Liver (tissue), 3 donors: ENCODE measurements at regions not wholly inside any gene's neighbourhood (a gene's known extent, or its start where the extent isn't known, plus 50 kb on each side); places are given as distances from the start of the nearest gene placed in this dataset.

ENCODE experiments used
- CTCF ChIP-seq: fragments of 150-350 bp; IDR thresholded peaks from 2 replicates; pipeline ENCODE4 v1.5.1; 2017; ENCODE audit warnings: improper control_type of control experiment, low read depth, low read length; ENCODE audit not compliant: missing input control
- GABPA ChIP-seq, 2 donors: IDR thresholded peaks in 1 of 2; conservative IDR thresholded peaks in 1 of 2; 2 replicates each; pipeline ENCODE4 v1.6.1; 2016; ENCODE audit warnings: antibody characterized with exemption in 2 of 2, mild to moderate bottlenecking in 1 of 2, moderate library complexity in 1 of 2
- JUND ChIP-seq, 2 donors: IDR thresholded peaks; 2 replicates each; pipeline ENCODE4 v1.6.1; 2016; ENCODE audit warnings: antibody characterized with exemption in 2 of 2
- RAD21 ChIP-seq, 2 donors: IDR thresholded peaks; 2 replicates each; pipeline ENCODE4 v1.6.1; 2016; ENCODE audit warnings: antibody characterized with exemption in 2 of 2, mild to moderate bottlenecking in 2 of 2
- REST ChIP-seq: IDR thresholded peaks from 2 replicates; pipeline ENCODE4 v1.6.1; 2016; ENCODE audit warnings: antibody characterized with exemption, mild to moderate bottlenecking
- SP1 ChIP-seq: IDR thresholded peaks from 2 replicates; pipeline ENCODE4 v1.6.1; 2018; ENCODE audit warnings: antibody characterized with exemption, mild to moderate bottlenecking
- TAF1 ChIP-seq: conservative IDR thresholded peaks from 2 replicates; pipeline ENCODE4 v1.6.1; 2016; ENCODE audit warnings: antibody characterized with exemption, mild to moderate bottlenecking
- YY1 ChIP-seq: IDR thresholded peaks from 2 replicates; pipeline ENCODE4 v1.6.1; 2016; ENCODE audit warnings: antibody characterized with exemption, mild to moderate bottlenecking
- TF ChIP-seq, protein P1 (sequence below): IDR thresholded peaks from 2 replicates; pipeline ENCODE4 v1.6.1; 2016; ENCODE audit warnings: antibody characterized with exemption
- donor health status: healthy.
- donor health status: healthy.

- no peak for TF ChIP-seq CTCF
- TF ChIP-seq REST = no peak
- TF ChIP-seq YY1 = no peak
- TF ChIP-seq SP1 = no peak
- no peak for TF ChIP-seq GABPA (IDR thresholded peaks at IDR 0.05 in 1 of 2, conservative IDR thresholded peaks at IDR 0.05 in 1 of 2)
- TF ChIP-seq JUND (IDR thresholded peaks at IDR 0.05) = no peak
- TF ChIP-seq, protein P1, sequence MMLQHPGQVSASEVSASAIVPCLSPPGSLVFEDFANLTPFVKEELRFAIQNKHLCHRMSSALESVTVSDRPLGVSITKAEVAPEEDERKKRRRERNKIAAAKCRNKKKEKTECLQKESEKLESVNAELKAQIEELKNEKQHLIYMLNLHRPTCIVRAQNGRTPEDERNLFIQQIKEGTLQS = no peak
- no peak for TF ChIP-seq RAD21 (IDR thresholded peaks at IDR 0.05)
- TF ChIP-seq TAF1 = no peak
Observed at GRCh38 chr4:43241104-43241503, 348.6 kb downstream of the GRXCR1 start.
